IPS-18a (cell line): ENCODE measurements at regions not wholly inside any gene's neighbourhood (a gene's known extent, or its start where the extent isn't known, plus 50 kb on each side); places are given as distances from the start of the nearest gene placed in this dataset.

ENCODE experiments used
- H3K27ac ChIP-seq: one replicate; pipeline ENCODE4 v1.5.1; 2013; ENCODE audit warnings: low read length
- H3K27me3 ChIP-seq: one replicate; pipeline ENCODE4 v1.6.1; 2013; ENCODE audit warnings: mild to moderate bottlenecking, low read length; ENCODE audit not compliant: control insufficient read depth, insufficient read depth
- H3K36me3 ChIP-seq: one replicate; pipeline ENCODE4 v1.6.1; 2013; ENCODE audit warnings: low read depth, low read length; ENCODE audit not compliant: control insufficient read depth
- H3K4me1 ChIP-seq: one replicate; pipeline ENCODE4 v1.6.1; 2013; ENCODE audit warnings: low read depth, low read length; ENCODE audit not compliant: control insufficient read depth
- H3K4me3 ChIP-seq: one replicate; pipeline ENCODE4 v1.5.1; 2013; ENCODE audit warnings: low read length
- H3K9ac ChIP-seq: one replicate; pipeline ENCODE4 v1.6.1; 2013; ENCODE audit warnings: mild to moderate bottlenecking, low read length, moderate library complexity
- H3K9me3 ChIP-seq: one replicate; pipeline ENCODE4 v1.6.1; 2013; ENCODE audit warnings: low read depth, low read length; ENCODE audit not compliant: control insufficient read depth

DNA sequence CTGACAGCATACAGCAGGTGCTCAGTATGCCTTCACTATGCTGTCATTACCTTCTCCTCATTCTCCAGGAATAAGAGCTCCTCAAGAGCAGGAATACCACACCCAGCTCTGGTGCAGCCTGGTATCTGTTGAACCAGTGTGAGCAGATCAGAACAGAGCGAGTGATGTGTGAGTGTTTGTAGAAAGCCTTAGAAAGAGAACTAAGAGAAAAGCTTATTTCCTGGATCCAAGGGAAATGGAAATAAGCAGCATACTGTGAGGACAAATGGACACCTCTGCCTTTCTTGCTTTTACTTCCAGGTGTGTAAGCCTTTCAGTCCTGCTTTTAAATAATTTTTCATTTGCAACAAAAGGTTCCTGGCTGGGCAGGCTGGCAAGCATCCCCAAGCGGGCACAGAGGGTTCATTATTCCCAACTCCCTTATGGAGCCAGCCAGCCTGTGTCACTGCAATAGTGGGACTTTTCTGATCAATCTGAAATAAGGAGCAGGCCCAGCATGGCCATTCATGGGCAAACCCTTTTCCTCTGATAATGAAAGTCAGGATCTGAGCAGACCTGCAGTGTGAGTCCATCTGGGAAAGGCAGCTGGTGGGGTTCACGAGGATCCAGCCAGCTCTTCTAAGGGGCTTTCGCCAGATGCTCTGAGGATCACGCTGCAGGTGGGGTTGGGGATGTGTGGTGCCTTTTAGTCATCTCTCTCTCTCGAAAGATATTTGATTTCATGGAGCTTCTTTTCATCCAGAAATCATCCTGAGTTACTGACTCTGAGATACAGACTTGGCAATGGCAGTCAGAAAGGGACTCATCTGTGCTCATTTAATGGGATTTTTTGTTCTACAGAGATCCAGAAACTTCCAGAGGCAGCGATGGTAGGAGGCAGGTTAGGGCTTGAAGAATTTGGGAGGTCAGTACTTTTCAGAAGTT is 594.9 kb upstream of the CFAP20DC start:
- H3K27me3 ChIP-seq = no peaks in the 10 kb centered on the region
- H3K4me3 ChIP-seq = no peak overlapping the region
- no peaks in the 10 kb centered on the region for H3K36me3 ChIP-seq
- no peak overlapping the region for H3K9ac ChIP-seq
- H3K4me1 ChIP-seq = no peaks in the 10 kb centered on the region
- H3K9me3 ChIP-seq = no peaks in the 10 kb centered on the region
- no peak overlapping the region for H3K27ac ChIP-seq

- H3K9me3 ChIP-seq = no peaks in the 10 kb centered on the region
Observed at GRCh38 chr3:59641169-59641899, 591.5 kb upstream of the CFAP20DC start.

GRCh38 chr3:59632760-59633573 is 583.1 kb upstream of the CFAP20DC start:
- H3K9me3 ChIP-seq = no peaks in the 10 kb centered on the region
- H3K27me3 ChIP-seq = no peaks in the 10 kb centered on the region
- H3K36me3 ChIP-seq = no peaks in the 10 kb centered on the region
- H3K27ac ChIP-seq = no peak overlapping the region
- H3K4me3 ChIP-seq = no peak overlapping the region
- H3K9ac ChIP-seq = no peak overlapping the region
- peaks cover 4% of the 10 kb centered on the region for H3K4me1 ChIP-seq

More at GRCh38 chr3:59641169-59641899, 591.5 kb upstream of the CFAP20DC start:
- H3K4me1 ChIP-seq = no peaks in the 10 kb centered on the region
- no peak overlapping the region for H3K9ac ChIP-seq
- H3K4me3 ChIP-seq = no peak overlapping the region
- no peaks in the 10 kb centered on the region for H3K36me3 ChIP-seq
- H3K27me3 ChIP-seq = no peaks in the 10 kb centered on the region
- no peak overlapping the region for H3K27ac ChIP-seq

DNA sequence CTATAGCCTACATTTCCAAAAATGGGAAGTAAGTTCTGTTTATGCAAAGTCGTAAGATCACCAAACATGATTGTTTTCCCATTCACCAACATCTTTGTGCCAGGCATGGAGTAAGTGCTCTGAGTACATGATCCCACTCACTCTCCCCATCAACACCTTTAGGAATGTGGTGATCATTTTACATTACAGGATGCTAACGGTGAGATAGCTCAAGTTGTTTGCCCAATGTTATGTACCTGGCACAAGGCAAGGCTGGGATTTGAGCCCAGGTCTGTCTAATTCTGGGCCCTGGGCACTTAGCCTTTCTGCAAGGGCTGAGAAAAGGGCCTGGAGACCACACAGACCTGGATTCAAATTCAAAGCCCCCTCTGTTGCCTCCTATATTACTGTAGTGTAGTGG is 581.7 kb upstream of the CFAP20DC start:
- Histone ChIP-seq H3K9me3 (no peaks in the 10 kb centered on the region), H3K36me3 (no peaks in the 10 kb centered on the region), H3K27me3 (no peaks in the 10 kb centered on the region), H3K4me3 (no peak overlapping the region), H3K27ac (no peak overlapping the region), H3K9ac (no peak overlapping the region), H3K4me1 (peaks cover 4% of the 10 kb centered on the region)

GRCh38 chr3:59621037-59621436 is 571.2 kb upstream of the CFAP20DC start:
- no peaks in the 10 kb centered on the region for H3K9me3 ChIP-seq
- H3K9ac ChIP-seq = no peak overlapping the region
- H3K36me3 ChIP-seq = no peaks in the 10 kb centered on the region
- H3K27ac ChIP-seq = no peak overlapping the region
- H3K4me3 ChIP-seq = no peak overlapping the region
- H3K4me1 ChIP-seq = peaks cover 6% of the 10 kb centered on the region
- no peaks in the 10 kb centered on the region for H3K27me3 ChIP-seq

DNA sequence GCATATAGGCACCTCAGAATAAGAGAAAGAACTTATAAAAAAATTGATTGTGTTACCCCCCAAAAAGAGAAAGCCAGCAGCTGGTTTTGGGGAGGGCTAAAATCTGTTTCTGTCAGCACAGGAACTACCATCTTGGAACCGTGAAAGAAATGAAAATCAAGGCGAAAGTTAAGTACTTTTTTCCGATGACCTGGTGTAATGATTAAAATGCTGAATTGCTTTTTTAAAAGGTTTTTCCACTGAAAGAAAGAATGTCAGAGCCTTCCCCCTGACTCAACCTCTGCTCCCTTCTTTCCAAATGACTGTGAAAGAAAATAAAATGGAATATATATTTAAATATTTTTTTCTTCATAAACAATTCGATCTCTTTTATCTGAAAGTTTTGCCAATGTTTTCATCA is 570.5 kb upstream of the CFAP20DC start:
- no peak overlapping the region for H3K27ac ChIP-seq
- no peaks in the 10 kb centered on the region for H3K27me3 ChIP-seq
- no peak overlapping the region for H3K4me3 ChIP-seq
- H3K36me3 ChIP-seq = no peaks in the 10 kb centered on the region
- peaks cover 6% of the 10 kb centered on the region for H3K4me1 ChIP-seq
- H3K9ac ChIP-seq = no peak overlapping the region
- no peaks in the 10 kb centered on the region for H3K9me3 ChIP-seq

DNA sequence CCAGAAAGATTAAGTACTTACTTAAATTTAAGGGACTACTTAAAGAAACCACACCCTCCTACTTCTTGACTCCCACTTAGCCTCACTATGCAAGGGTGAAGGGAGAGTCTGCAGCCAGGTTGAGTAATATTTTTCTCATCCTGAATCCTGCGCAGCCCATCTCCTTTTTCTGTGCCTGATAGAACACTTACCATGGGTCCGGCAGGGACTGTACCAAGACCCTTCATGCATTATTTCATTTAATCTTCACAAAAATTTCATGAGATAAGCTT is 562.6 kb upstream of the CFAP20DC start:
- Histone ChIP-seq H3K36me3 (no peaks in the 10 kb centered on the region), H3K27ac (no peak overlapping the region), H3K4me1 (no peaks in the 10 kb centered on the region), H3K9me3 (no peaks in the 10 kb centered on the region), H3K9ac (no peak overlapping the region), H3K27me3 (no peaks in the 10 kb centered on the region), H3K4me3 (no peak overlapping the region)

DNA sequence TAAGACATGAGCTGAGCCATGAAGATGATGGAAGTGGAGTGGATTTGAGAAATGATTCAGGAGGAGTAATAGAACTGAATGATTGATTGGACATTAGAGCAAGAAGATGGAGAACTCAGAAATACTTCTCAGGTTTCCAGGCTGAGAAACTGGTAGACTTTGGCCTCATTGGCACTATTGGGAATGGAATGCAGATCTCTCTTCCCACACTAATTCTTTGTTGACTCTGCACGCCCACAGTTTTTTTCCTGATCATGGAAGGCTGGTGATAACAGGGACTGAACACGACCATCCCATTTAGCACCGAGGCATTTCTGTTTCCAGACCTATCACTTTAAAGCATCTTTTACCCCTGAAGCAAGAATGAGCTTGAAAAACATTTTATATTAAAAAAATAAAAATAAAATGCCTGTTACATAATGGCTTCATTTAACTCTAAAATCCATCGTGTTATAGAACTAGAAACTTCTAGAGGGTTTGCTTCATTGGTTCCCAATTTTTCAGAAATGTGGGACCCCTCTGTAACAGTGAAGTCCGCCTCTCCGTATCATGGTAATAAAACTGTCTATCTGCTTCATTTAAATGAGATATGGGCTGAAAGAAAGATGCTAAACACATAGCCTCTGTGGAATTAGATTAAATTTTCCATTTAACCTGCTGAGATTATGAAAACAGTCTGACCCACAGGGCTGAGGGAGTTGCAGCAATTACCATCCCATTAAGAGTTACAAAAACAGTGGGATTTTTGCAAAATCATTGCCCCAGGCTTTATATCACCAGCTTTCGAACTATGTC is 562.0 kb upstream of the CFAP20DC start:
- H3K27me3 ChIP-seq = no peaks in the 10 kb centered on the region
- no peak overlapping the region for H3K4me3 ChIP-seq
- no peak overlapping the region for H3K9ac ChIP-seq
- H3K9me3 ChIP-seq = no peaks in the 10 kb centered on the region
- H3K36me3 ChIP-seq = no peaks in the 10 kb centered on the region
- H3K27ac ChIP-seq = no peak overlapping the region
- no peaks in the 10 kb centered on the region for H3K4me1 ChIP-seq

GRCh38 chr3:59609657-59610348 is 560.0 kb upstream of the CFAP20DC start:
- H3K27me3 ChIP-seq = no peaks in the 10 kb centered on the region
- no peak overlapping the region for H3K9ac ChIP-seq
- H3K4me1 ChIP-seq = no peaks in the 10 kb centered on the region
- no peak overlapping the region for H3K4me3 ChIP-seq
- no peak overlapping the region for H3K27ac ChIP-seq
- H3K9me3 ChIP-seq = no peaks in the 10 kb centered on the region
- H3K36me3 ChIP-seq = no peaks in the 10 kb centered on the region

- H3K27me3 ChIP-seq = no peaks in the 10 kb centered on the region
- no peaks in the 10 kb centered on the region for H3K4me1 ChIP-seq
- no peaks in the 10 kb centered on the region for H3K9me3 ChIP-seq
- H3K36me3 ChIP-seq = no peaks in the 10 kb centered on the region
- H3K9ac ChIP-seq = no peak overlapping the region
- no peak overlapping the region for H3K4me3 ChIP-seq
- H3K27ac ChIP-seq = no peak overlapping the region
Observed at GRCh38 chr3:59608356-59608755, 558.5 kb upstream of the CFAP20DC start.
